A673 (cell line): ENCODE measurements at regions not wholly inside any gene's neighbourhood (a gene's known extent, or its start where the extent isn't known, plus 50 kb on each side); places are given as distances from the start of the nearest gene placed in this dataset.

ENCODE experiments used
- BruUV-seq: library from RNA; stranded (reverse); fragments of 400-500 nt; replicated peaks from 2 replicates; lab custom pipeline; 2021; lab: Mats Ljungman, UMichigan
- CTCF ChIA-PET: fragments of 300-600 bp; sonication (Branson Sonifier 250); formaldehyde crosslinking; loops from one replicate; lab custom pipeline; 2022; ENCODE audit warnings: antibody characterized with exemption; lab: Charles Lee
- POLR2A ChIA-PET: fragments of 300-600 bp; sonication (Branson Sonifier 250); formaldehyde crosslinking; loops from one replicate; lab custom pipeline; 2022; ENCODE audit warnings: antibody characterized with exemption; ENCODE audit not compliant: low non-redundant PET; lab: Charles Lee
- DNase-seq: peaks from one replicate; pipeline ENCODE4 v3.0.0-alpha.2; 2015; ENCODE audit warnings: low spot score
- H3K27ac ChIP-seq: fragments of 200-600 bp; sonication (generic); 2 replicates; pipeline ENCODE4 v1.5.1; 2016; ENCODE audit warnings: mixed run types, low read depth, mild to moderate bottlenecking, mixed read lengths, antibody characterized with exemption, low read length; ENCODE audit not compliant: poor library complexity, severe bottlenecking
- H3K27me3 ChIP-seq: fragments of 200-600 bp; sonication (generic); replicated peaks from 2 replicates; pipeline ENCODE4 v1.6.1; 2017; ENCODE audit warnings: mixed run types, low read depth, mild to moderate bottlenecking, mixed read lengths, antibody characterized with exemption, low read length; ENCODE audit not compliant: insufficient read depth, poor library complexity
- H3K36me3 ChIP-seq: fragments of 200-600 bp; sonication (generic); 2 replicates; pipeline ENCODE4 v1.6.1; 2016; ENCODE audit warnings: mixed run types, mild to moderate bottlenecking, mixed read lengths, antibody characterized with exemption, low read length; ENCODE audit not compliant: insufficient read depth, poor library complexity, severe bottlenecking
- H3K4me1 ChIP-seq: fragments of 200-600 bp; sonication (generic); 2 replicates; pipeline ENCODE4 v1.6.1; 2017; ENCODE audit warnings: mixed run types, mild to moderate bottlenecking, mixed read lengths, antibody characterized with exemption, low read length; ENCODE audit not compliant: insufficient read depth, poor library complexity, severe bottlenecking
- H3K4me3 ChIP-seq: fragments of 200-600 bp; sonication (generic); 2 replicates; pipeline ENCODE4 v1.5.1; 2016; ENCODE audit warnings: low read depth, mixed run types, mild to moderate bottlenecking, mixed read lengths, low read length; ENCODE audit not compliant: poor library complexity, severe bottlenecking
- H3K9me3 ChIP-seq: fragments of 200-600 bp; sonication (generic); 2 replicates; pipeline ENCODE4 v1.6.1; 2016; ENCODE audit warnings: mixed run types, low read depth, mild to moderate bottlenecking, mixed read lengths, antibody characterized with exemption, low read length; ENCODE audit not compliant: poor library complexity, severe bottlenecking
- EZH2 ChIP-seq: fragments of 200-600 bp; sonication (generic); IDR thresholded peaks from 2 replicates; pipeline ENCODE4 v1.6.1; 2017; ENCODE audit warnings: borderline replicate concordance, low read depth, mild to moderate bottlenecking, mixed read lengths, antibody characterized with exemption, low read length; ENCODE audit not compliant: poor library complexity, severe bottlenecking
- intact Hi-C: fragments of 100-400 bp; cut with micrococcal nuclease; formaldehyde crosslinking; loops from one replicate; pipeline ENCODE4 v1.10.0; 2022; ENCODE audit not compliant: unreplicated experiment
- TF ChIP-seq, protein P1 (sequence below): fragments of 300-800, 200-600 bp; sonication (generic); conservative IDR thresholded peaks from 2 replicates; pipeline ENCODE4 v1.5.1; 2017; ENCODE audit warnings: low read depth, mild to moderate bottlenecking, antibody characterized with exemption, low read length, moderate library complexity, mixed read lengths

DNA sequence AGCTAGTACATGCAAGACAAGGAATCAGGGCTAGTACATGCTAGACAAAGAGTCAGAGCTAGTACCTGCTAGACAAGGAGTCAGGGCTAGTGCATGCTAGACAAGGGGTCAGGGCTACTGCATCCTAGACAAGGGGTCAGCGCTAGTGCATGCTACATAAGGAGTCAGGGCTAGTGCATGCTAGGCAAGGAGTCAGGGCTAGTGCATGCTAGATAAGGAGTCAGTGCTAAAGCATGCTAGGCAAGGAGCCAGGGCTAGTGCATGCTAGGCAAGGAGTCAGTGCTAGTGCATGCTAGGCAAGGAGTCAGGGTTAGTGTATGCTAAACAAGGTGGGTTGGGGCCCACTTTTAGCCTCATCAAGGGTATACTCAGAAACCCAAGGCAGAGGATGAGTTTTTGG, 90.1 kb upstream of the FAM136A start:
- TF ChIP-seq EZH2 = no peak
- TF ChIP-seq, protein P1, sequence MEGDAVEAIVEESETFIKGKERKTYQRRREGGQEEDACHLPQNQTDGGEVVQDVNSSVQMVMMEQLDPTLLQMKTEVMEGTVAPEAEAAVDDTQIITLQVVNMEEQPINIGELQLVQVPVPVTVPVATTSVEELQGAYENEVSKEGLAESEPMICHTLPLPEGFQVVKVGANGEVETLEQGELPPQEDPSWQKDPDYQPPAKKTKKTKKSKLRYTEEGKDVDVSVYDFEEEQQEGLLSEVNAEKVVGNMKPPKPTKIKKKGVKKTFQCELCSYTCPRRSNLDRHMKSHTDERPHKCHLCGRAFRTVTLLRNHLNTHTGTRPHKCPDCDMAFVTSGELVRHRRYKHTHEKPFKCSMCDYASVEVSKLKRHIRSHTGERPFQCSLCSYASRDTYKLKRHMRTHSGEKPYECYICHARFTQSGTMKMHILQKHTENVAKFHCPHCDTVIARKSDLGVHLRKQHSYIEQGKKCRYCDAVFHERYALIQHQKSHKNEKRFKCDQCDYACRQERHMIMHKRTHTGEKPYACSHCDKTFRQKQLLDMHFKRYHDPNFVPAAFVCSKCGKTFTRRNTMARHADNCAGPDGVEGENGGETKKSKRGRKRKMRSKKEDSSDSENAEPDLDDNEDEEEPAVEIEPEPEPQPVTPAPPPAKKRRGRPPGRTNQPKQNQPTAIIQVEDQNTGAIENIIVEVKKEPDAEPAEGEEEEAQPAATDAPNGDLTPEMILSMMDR = no peak
- H3K27me3 ChIP-seq = no peaks in the 10 kb centered on the region
- no TSS peak for BruUV-seq
- no peaks in the 10 kb centered on the region for H3K36me3 ChIP-seq
- ChIA-PET CTCF (no interaction called here), POLR2A (no interaction called here)
- no peak for DNase-seq
- H3K27ac ChIP-seq = no peak overlapping the region
- intact Hi-C loops = no loop called here
- no peak overlapping the region for H3K4me3 ChIP-seq
- H3K9me3 ChIP-seq = no peaks in the 10 kb centered on the region
- H3K4me1 ChIP-seq = no peaks in the 10 kb centered on the region

DNA sequence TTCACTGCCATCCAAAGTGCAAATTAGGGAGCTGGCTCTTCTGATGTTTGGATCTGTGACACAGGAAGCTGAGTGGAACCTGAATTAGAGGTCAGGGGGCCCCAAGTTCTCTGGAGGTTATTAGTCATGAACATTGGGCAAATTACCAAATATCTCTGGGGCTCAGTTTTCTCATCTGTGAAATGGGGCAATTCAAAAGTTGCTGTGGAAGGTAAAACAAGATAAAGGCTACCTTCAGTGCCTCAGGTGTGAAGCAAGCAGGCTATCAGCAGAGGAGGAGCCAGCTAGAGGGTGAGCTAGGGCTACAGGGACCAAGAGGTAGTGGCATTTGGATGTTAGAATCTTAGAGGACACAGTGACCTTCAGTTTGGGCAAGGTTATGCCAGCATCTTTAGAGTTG, 89.4 kb upstream of the FAM136A start:
- Histone ChIP-seq H3K27ac (no peak overlapping the region), H3K4me3 (no peak overlapping the region), H3K4me1 (no peaks in the 10 kb centered on the region), H3K9me3 (no peaks in the 10 kb centered on the region), H3K27me3 (no peaks in the 10 kb centered on the region), H3K36me3 (no peaks in the 10 kb centered on the region)
- DNase-seq = no peak
- TF ChIP-seq EZH2 = no peak
- TF ChIP-seq, protein P1 = no peak
- intact Hi-C loops = no loop called here
- BruUV-seq = no TSS peak
- ChIA-PET CTCF (no interaction called here), POLR2A (no interaction called here)

DNA sequence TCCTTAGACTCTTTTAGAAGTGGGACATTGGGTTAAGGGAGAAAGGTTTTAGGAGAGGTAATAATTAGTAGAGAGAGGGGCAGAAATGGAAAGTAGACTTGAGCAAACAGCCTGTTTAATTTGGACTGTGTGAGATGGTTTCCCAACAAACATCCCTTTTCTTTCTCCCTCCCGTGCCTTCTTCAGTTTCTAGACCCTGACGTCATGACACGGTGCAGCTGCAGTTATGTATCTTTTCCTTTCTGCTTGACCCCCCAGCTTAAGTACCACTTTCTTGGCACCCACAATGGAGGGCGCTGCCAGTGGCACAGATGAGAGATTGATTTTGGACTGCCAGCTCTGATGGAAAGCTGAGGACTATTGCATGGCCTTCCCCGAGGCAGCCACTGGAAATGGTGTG, 86.9 kb upstream of the FAM136A start:
- TF ChIP-seq, protein P1 = no peak
- TF ChIP-seq EZH2 = no peak
- Histone ChIP-seq H3K27ac (no peak overlapping the region), H3K36me3 (no peaks in the 10 kb centered on the region), H3K4me1 (no peaks in the 10 kb centered on the region), H3K9me3 (no peaks in the 10 kb centered on the region), H3K4me3 (no peak overlapping the region), H3K27me3 (no peaks in the 10 kb centered on the region)
- no peak for DNase-seq
- CTCF ChIA-PET = no interaction called here
- intact Hi-C loops = no loop called here
- POLR2A ChIA-PET = no interaction called here
- no TSS peak for BruUV-seq
